HEK293 (cell line): ENCODE measurements at regions not wholly inside any gene's neighbourhood (a gene's known extent, or its start where the extent isn't known, plus 50 kb on each side); places are given as distances from the start of the nearest gene placed in this dataset.

Experiments used
- ATF2 ChIP-seq: fragments of 450-650 bp; formaldehyde crosslinking; IDR thresholded peaks from 2 replicates; pipeline ENCODE4 v1.5.1; 2016; ENCODE audit warnings: missing biosample characterization, missing genetic modification characterization, low read depth
- CTCF ChIP-seq: fragments of 450-650 bp; formaldehyde crosslinking; IDR thresholded peaks from 2 replicates; pipeline ENCODE4 v1.5.1; 2016; ENCODE audit warnings: missing biosample characterization, missing genetic modification characterization
- KLF7 ChIP-seq: fragments of 450-650 bp; formaldehyde crosslinking; IDR thresholded peaks from 2 replicates; pipeline ENCODE4 v1.5.1; 2016; ENCODE audit warnings: missing biosample characterization, missing genetic modification characterization, borderline replicate concordance
- SETDB1 ChIP-seq: IDR thresholded peaks from one replicate; pipeline ENCODE4 v1.6.1; 2017; ENCODE audit warnings: mild to moderate bottlenecking, low read length, moderate library complexity, mixed read lengths; ENCODE audit not compliant: insufficient read length
- SP2 ChIP-seq: fragments of 450-650 bp; formaldehyde crosslinking; IDR thresholded peaks from 2 replicates; pipeline ENCODE4 v1.5.1; 2016; ENCODE audit warnings: missing biosample characterization, missing genetic modification characterization
- TCF7L2 ChIP-seq: IDR thresholded peaks from 2 replicates; pipeline ENCODE4 v1.6.1; 2011; ENCODE audit warnings: low read depth, mild to moderate bottlenecking, inconsistent platforms, low read length, moderate library complexity, borderline replicate concordance
- TRIM28 ChIP-seq: IDR thresholded peaks from 2 replicates; pipeline ENCODE4 v1.6.1; 2011; ENCODE audit warnings: low read length, control low read depth, borderline replicate concordance
- ZNF138 ChIP-seq: fragments of 450-650 bp; formaldehyde crosslinking; IDR thresholded peaks from 2 replicates; pipeline ENCODE4 v1.5.1; 2016; ENCODE audit warnings: missing biosample characterization, missing genetic modification characterization, borderline replicate concordance
- ZNF513 ChIP-seq: fragments of 450-650 bp; IDR thresholded peaks from 2 replicates; pipeline ENCODE4 v1.5.1; 2018; ENCODE audit warnings: missing biosample characterization, missing genetic modification characterization
- ZNF670 ChIP-seq: fragments of 450-650 bp; formaldehyde crosslinking; IDR thresholded peaks from 2 replicates; pipeline ENCODE4 v1.5.1; 2016; ENCODE audit warnings: missing biosample characterization, missing genetic modification characterization, low read depth
- ZNF704 ChIP-seq: fragments of 450-650 bp; formaldehyde crosslinking; IDR thresholded peaks from 2 replicates; pipeline ENCODE4 v1.5.1; 2016; ENCODE audit warnings: missing biosample characterization, missing genetic modification characterization

- TF ChIP-seq ZNF513 (no peak), SETDB1 (no peak), ZNF670 (no peak), SP2 (tag by site-specific recombination) (no peak), ZNF704 (no peak), KLF7 (no peak), CTCF (tag by site-specific recombination) (no peak), ATF2 (tag by site-specific recombination) (no peak), TCF7L2 (no peak), TRIM28 (no peak), ZNF138 (tag by site-specific recombination) (no peak)
These were observed 389.0 kb upstream of the CDH11 start for GRCh38 chr16:65510850-65511249.
